GM21737 (cell line): ENCODE measurements at regions not wholly inside any gene's neighbourhood (a gene's known extent, or its start where the extent isn't known, plus 50 kb on each side); places are given as distances from the start of the nearest gene placed in this dataset.

Experiments used
- ATAC-seq: cut with Tn5 transposase; IDR thresholded peaks from one replicate; pipeline ENCODE4 v1.9.1; 2021; ENCODE audit warnings: mild to moderate bottlenecking, moderate library complexity; ENCODE audit not compliant: unreplicated experiment

DNA sequence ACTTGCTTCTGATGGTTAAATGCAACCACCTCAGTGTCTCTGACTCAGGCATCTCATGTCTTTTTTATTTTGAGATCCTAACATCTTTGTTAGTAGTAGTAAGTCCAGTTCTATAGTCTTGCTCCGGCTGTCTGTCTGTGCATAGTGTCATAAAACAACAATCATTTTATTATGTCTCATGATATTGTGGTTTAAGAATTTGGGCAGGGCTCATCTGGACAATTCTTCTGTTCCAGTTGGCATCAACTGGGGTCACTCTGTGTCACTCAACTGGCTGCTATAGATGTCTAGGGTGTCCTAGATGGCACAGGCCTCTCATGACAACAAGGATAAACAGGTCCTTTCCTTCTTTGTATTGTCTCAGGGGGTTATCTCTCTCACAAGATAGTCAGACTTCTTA, 299.6 kb upstream of the ZNF521 start:
- no peak for ATAC-seq

DNA sequence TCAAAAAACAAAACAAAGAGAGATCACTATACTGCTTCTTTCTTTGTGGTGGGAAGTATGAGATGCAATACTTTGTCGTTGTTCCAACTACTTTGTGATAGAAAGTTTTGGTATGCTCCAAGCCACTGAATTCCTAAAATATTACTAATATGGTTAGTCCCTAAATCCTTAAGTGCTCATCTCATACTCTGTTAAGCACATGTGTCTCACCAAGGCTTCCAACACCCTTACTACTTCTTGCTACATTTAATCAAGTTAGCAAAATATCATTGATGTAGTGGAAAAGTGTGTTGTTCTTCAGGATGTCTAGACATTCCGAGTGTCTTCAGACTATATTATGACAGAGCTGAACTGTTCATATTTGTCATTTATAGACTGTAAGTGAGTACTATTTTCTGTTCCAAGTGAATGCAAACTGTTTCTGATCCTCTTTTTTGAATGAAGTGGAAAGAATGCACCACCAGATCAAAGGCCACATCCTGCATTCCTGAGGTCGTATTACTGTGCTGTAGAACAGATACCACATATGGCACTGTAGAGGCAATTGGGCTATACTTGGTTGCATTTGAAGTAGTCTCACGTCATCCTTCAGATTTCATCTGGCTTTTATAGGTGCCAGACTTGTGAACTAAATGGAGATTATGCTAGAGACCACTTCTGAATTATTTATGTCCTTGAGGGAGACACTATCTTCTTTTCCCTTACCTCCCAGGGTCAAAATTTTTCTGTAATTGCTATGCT, 298.4 kb upstream of the ZNF521 start:
- ATAC-seq: no peak

DNA sequence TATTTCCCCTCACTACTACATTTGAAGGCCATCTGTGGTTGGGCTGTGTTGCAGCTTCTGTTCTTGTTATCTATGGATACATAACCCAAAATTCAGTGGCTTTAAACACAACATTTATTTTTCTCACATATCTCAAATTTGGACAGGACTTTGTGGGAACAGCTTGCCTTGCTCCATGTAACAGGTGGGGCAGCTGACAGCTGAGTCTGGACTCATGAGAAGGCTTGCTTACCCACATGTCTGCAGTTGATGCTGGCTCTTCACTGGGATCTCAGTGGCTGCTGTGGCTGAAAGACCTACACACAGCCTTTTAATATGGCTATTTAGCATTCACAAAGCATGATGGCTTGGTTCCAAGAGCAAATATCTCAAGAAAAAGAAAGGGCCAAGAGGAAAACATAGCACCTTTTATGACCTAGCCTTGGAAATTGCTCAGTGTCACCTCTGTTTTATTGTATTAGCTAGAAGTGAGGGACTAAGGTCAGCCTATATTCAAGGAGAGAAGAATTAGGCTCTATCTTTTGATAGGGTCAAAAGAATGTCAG, 296.8 kb upstream of the ZNF521 start:
- ATAC-seq: no peak

DNA sequence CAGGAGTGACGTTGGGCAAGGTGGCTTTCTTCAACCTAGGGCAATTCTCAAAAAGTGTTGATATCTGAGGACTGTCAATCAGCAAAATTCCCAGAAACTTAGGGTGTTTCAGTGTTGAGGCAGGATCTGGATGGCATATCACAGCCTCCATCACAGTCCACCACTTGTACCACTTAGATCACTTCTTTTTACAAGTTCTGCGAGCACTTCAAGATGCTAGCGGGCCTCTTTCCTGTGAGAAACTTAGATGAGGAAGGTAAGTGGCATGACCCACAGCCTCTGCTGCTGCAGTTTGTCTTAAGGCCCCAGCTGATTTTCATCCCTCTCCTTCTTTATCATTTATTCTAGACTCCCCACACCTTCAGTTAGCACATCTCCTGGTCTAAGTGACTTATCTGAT, 295.4 kb upstream of the ZNF521 start:
- no peak for ATAC-seq

DNA sequence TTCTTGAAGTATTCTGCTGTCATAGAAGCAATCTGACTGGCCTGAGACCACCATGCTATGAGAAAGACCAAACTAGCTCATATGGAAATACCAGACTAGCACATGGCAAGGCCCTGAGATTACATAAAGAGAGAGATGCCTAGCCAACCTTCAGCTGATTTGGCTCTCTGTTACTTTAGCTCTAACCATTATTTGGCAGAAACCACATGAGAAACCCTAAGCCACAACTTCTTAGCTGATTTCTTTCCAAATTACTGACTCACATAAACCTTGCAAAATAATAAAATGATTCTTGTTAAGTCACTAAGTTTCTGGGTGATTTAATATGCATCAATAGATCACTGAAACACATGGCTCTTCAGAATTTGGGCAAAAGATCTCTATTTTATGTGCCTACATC, 295.0 kb upstream of the ZNF521 start:
- no peak for ATAC-seq

DNA sequence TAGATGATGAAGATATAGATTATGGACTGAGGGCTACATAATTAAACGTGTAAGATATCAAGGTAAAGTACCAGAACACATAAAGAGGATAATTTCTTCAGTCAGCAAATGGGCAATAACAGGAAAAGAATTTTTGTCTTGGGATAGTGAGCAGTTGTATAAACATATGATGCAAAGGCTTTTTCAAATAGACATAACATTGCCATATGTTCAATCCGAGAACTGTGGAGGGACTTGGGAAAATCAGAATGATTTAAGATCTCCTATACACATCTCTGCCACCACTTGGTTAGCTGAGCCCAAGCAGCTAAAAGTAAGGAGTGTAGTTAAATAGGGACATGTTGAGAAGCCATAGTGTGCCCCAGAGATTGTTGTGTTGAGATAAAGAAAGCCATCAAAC, 287.6 kb upstream of the ZNF521 start:
- no peak for ATAC-seq

DNA sequence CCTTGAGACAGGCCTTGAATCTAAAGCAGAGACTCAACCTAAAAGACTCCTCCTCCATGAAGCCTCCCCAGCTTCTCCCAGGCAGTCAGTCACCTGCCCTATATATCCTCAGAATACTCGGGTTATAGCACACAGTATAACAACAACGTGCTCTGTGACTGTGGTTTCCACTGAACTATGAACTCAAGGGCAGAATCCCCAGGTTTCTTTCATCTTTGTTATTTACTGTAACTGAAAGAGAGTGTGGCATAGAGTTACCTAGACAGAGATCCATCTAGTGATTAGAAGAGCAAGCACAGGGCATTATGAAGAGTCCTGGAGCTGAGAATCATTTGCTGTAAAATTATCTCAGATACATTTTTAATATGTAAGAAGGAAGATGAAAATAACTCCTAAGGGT, 281.6 kb upstream of the ZNF521 start:
- no peak for ATAC-seq

DNA sequence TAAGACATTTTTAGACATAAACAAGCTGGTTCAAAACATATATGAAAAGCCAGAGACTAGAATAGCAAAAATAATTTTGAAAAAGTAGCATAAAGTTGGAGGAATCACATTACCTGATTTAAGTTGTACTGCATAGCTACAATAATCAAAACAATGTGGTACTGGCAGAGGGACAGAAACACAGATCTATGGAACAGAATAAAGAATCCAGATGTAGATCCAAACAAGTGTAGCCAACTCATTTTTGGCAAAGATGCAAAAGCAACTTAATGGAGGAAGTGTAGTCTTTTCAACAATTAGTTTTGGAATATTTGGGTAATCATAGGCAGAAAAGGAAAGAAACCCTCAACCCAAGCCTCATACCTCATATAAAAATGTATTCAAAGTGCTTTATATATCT, 278.7 kb upstream of the ZNF521 start:
- ATAC-seq: no peak

DNA sequence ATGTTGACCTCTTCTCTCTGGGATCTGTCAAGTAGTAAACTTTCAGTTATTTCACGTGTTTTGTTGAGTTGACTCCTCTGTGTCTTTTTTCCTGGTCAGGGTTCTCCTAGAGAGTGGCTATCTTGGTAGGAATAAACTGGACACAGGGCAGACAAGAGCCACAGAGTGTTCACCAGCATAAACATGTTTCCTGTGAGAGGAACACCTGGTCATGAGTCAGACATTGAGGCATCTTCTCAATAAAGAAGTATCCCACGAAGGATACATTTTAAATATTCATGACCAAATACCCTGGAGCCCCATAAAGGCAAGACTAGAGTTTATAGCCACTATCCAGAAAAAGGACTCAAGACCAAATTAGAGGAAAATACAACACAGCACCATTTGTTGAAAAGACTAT, 269.7 kb upstream of the ZNF521 start:
- no peak for ATAC-seq

DNA sequence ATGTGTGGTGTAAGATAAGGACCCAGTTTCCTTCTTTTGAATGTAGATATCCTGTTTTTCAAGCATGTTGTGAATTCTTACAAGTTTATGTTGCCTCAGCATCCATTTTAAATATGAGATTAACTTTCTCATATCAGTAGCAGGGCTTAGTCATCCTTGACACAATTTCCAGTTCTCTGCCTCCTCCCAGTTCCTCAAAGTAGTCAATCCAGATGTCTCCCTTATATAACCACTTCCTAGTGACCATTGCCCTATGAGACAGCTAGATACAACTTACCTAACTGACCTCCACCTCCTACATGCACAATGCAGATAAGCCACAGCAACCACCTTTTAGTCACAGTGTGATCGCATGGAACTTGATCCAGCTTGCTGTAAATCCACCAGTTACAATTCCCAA, 269.2 kb upstream of the ZNF521 start:
- ATAC-seq: no peak

DNA sequence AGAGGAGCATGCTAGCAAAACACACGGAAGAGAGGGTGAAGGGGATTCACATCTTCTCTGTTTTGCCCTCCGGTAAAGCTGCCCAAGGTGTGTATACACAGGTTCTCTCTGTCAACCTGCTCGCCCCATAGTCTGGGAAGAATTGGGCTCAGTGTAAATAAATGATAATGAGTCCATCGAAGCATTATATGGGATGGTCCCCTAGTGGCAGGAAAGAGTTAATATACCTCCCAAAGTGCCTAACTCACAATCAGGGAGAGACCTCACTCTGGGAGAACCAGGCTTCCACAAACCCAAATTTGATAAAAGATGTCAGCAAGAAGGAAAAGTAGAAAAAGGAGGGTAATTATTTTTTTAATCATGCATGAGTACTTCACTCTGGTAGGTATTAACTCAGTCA, 262.2 kb upstream of the ZNF521 start:
- no peak for ATAC-seq

DNA sequence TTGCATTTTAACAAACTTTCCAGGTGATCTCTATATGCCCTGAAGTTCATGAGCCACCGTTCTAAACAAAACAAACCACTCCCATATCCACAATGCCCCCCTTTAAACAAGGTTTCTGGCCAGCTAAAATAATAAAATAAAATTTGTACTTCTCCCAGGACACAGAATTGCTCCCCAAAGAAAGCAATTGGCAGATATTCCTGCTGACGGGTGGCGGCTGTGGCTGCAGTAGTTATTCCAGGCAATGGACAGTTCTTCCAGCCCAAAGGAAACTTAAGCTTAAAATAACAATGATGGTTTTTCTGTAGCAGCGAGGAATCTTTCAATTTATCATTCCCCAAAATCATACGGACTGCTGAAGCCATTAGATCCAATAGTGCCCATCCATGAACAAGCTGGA, 260.5 kb upstream of the ZNF521 start:
- no peak for ATAC-seq

DNA sequence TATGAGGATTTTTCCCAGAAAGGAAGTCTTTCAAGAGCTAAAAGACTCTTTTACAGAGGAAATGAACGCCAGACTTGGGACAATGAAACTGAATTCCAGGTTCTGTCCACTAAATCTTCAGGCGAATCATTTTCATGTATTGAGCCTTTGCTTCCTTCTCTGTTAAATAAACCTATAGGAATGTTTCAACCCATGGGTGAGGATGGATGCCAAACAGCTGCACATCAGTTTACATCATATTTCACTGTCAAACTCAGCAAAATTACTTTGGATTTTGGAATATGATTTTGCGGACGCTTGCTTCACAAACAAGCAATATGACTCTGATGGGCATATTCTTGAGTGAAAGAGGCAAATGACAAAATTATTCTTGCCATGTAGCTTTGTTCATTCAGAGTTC, 256.1 kb upstream of the ZNF521 start:
- no peak for ATAC-seq

DNA sequence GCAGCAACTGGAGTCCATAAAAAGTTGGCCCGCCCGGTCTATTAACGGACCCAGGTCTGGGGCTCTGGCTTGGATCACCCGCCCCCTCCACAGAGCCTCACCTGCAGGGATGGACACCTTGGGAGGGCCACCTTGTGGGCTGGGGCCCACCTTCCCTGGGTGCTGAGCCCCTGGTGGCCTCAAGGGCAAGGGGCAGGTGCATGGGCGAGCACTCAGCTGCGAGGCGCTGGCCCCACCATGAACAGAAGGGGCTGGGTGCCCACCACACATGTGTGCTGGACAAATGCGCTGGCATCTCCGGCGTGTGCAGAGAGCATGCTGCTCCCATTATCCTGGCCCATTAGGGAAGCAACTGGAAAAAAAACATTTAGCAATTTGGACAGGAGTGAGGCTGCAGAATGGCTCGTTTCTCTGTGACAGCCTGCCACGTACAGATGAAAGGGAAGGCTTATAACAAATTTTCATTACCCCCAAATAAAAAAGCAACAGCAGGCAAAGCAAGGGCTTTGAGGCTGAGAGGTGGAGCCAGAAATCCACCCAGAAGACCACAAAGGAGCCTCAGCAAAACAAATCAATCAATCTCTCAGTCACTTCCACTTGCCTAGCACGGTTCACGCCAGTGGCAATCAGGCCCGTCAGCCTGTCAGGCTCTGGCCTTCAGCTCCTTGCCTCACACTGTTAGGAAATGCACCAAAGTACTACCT, 253.1 kb upstream of the ZNF521 start:
- ATAC-seq: no peak

DNA sequence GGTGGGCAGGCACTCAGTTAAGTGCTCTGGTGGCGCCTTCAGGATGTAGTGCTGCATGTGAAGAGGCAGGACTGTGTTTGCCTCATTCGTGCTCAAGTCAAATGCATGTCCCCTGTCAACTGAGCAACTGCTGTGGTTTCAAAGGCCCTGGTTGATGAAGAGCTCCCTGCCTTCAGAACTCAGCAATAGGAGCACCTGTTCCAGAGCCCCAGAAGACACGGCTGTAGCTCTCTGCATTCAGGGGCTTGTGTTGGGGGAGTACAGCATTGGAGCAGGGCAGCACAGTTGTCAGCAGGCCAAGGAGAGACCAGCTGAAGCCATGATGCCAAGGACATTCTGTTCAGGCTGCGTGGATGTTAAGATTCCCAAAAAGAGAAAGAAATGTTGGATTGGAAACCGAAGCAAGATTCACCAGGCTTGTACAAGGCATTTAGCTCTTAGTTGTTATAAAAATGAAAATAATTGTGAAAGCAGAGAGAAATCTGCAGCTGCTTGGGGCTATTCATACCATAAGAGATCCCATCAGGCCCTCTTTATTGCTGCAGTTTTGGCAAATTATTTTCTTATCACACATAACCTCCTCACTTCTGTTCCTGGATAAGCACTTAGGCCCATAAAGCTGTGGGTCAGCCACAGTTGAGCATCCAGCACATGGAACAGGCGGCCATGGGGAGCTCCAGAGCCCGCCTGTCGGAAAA, 252.4 kb upstream of the ZNF521 start:
- ATAC-seq: no peak

DNA sequence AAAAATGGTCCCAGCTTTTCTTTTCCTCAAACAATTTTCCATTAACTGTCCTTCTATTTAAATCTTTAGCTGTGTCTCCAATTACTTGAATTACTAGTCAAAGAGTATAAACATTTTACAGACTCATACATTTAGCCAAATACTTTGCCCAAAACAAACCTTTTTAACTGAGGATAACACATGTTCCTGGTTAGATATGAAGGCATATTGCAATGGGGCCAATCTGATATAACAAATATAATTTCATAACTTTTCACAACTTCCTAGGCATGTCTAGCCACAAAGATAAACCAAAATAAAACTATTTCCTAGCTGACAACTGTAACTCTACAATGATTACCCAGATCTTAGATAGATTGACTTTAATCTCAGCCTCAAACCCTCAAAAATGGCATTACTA, 247.5 kb upstream of the ZNF521 start:
- no peak for ATAC-seq

DNA sequence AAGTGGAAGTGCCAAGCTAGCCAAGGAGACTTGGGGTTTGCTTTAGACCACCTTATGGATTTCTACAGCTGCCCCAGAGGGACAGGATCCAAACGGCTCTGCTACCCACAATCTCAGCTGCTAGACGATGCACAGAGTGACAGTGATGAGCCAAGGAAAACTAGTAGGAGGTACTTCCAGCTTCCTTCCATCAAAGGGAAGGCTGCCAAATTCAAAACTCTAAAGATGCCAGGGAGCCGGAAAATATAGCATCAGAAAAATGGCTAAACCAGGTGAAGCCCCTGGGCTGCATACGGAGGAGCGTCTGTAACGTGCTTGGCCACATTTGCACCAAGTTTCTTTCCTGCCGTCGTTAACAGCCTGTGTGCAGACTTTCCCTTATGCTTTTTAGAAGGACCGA, 245.5 kb upstream of the ZNF521 start:
- ATAC-seq: no peak

DNA sequence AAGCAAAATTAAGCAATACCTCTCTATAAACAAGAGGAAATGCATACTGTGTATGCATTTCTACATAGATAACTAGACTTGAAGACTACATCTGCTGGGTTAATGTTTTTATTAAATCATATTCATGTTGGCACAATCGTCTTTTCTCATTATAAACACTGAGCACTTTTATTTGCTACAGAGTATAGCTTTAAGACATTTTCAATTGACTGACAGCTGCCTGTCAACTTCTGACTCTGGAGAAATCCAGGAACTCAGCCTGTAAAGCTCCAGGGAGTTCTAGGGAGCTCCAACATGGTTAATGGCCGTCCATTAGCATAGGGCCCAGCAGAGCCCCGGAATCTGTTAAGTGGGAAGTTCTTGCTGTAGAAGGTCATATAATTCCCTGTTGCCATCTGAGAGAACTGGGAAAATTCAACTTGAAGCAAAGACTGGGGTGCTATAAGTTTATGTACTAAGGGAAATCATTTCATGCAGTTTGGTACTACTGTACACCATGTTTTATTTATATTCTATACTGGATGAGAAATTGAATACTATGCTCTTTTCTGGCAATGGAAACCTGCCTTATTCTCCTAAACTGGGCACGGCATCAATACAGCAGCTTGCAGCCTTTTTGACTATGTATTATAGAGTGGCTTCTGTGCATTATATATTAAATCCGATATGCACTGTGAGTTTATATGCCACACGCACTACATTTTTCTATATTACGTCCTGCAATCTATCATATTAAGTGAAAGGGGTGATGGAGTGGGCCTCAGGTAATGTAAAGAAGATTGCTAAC, 243.5 kb upstream of the ZNF521 start:
- no peak for ATAC-seq

DNA sequence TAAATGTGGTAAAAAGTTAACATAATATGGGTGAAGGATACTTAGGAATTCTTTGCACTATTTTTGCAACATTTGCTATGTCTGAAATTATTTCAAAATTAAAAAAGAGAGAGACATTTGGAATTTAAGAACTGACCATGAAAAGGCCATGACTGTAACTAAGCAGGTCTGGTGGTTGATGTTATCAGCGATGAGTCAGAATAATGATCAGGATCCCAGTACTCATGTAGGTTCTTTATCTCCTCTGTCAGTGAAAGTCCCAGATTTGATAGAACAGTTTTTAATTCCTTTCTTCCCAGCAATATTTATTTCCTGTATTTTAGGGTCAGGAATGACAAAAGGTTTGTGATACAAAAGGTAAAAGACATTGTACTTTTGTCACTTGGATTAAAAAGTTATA, 242.4 kb upstream of the ZNF521 start:
- no peak for ATAC-seq

DNA sequence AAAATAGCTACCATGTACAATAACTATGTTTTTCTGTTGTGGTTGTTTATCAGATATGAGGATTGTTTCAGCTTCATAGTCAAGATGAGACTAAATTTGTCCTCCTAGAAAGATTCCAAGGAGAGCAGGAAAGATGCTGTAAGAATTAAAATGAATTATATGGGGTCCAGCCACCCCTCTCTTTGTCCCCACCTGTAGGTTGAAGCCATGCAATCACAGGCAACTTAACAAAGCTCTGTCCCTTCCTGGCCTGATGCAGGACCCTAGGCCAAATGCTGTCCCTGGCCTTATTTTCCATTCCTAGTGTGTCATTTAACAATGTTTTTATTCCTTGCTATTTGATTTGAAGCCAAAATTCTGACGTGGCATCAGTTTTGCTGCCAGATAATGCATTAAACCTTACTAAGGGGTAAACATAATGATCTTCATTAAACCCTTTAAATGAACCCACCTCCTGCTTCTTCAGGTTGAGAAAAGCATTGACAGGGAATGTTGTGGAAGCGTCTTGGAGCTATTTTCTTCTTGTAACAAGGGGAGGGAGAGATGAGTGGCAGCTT, 240.9 kb upstream of the ZNF521 start:
- ATAC-seq: no peak

DNA sequence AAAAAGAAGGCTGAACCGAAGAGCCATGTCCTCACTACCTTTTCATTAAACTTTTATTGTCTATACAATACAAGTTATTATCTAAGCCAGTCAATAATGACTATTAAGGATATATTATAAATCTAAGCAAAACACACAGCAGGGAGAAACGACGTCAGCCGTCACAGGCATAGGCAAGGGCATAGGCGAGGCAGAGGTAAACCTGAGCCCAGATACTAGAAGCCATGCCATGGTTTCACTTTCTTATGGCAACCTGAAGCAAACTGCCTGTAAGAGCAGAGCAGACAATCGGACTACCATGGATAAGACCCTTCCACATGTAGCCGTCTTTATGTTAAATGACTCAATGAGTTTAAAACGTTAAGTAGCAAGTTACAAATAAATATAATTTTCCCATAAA, 238.5 kb upstream of the ZNF521 start:
- no peak for ATAC-seq
